GM04503 (cell line): ENCODE measurements at regions not wholly inside any gene's neighbourhood (a gene's known extent, or its start where the extent isn't known, plus 50 kb on each side); places are given as distances from the start of the nearest gene placed in this dataset.
A peak's percentile ranks its signal among the peaks of the same experiment; 100 is the strongest.

Experiments used
- DNase-seq: peaks from one replicate; pipeline ENCODE4 v3.0.0-alpha.2; 2012; ENCODE audit warnings: low read depth

DNA sequence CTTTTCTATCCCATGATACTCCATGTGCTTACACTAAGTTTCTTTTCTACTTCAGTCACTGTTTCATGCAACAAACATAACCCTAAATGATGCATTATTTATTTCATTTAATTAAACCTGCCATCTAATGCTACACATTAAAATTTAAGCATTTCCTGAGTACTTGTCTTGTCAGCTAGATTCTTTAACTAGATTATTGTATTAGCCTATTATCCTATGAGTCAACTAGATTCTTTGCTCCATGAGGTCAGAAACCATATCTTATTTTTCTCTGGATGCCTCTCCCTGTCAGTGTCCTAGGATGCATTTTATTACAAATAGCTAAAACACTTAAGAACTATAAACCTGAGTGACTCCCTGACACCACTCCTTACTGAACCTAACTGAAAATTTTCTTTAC, 652.4 kb downstream of the SLC4A3 start:
- DNase-seq: peak; percentile 21

DNA sequence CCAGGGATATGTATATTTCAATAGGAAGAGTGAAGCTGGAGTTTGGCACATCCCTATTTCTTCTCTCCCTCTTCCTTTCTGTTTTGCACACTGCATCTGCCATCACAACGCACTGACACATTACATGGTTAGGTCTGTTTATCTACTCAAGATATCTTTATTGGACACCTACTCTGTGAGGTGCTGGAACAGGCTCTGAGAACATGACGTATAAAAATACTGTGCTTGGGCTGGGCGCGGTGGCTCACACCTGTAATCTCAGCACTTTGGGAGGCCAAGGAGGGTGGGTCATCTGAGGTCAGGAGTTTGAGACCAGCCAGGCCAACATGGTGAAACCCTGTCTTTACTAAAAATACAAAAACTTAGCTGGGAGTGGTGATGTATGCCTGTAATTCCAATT, 653.3 kb downstream of the SLC4A3 start:
- DNase-seq: no peak

DNA sequence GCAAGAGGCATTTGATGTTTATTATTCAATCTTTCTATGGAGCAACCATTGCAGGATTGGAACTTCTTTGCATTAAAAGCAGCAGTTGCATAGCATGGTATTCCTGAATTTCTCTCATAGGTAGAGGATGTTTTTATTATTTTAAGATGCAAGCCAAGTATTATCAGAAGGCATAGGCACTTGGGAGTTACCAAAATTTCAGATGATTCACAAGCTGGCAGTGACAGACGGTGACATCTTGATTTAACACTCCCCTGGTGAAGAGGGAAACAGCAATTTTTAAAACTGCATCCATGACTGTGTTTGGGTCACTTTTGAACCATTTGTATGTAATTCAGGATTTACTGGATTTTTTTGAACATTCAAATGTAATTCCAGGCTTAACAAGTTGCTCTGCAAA, 654.3 kb downstream of the SLC4A3 start:
- DNase-seq: no peak

DNA sequence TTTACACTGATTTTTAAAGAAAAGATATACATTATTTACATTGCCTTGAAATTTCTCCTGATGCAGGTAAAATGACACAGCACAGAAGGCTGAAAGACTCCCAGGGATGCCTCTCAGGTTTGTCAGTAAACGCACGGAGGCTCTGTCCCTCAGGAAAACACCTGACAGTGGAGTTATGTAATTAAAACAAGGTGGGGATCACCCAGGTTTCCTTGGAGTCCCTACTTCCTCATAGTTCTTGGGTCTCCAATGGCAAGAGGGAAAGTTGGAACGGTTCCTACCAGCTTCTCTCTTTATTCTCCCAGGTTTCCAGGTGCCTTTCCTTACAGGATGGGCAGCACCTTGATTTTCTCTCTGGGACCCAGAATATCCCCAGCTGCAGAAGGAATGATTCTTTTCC, 654.8 kb downstream of the SLC4A3 start:
- DNase-seq: no peak

DNA sequence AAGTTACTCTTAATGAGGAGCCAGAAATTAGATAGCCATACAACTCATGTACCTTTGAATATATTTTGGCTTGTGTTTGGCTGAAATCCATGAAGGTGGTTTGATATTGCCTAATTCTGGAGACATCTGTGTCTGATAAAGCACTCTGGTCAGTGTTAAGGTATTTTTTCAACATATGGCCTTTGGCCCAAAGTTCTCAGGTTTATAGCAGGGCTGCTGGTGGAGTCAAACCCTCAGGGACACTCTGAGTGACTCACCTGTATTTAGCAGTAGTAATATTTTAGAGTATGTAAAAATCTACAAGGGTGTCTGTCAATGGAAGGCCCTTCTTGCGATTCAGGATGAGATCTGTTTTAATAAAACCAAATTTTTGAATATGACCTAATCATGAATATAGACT, 666.5 kb downstream of the SLC4A3 start:
- DNase-seq: no peak

DNA sequence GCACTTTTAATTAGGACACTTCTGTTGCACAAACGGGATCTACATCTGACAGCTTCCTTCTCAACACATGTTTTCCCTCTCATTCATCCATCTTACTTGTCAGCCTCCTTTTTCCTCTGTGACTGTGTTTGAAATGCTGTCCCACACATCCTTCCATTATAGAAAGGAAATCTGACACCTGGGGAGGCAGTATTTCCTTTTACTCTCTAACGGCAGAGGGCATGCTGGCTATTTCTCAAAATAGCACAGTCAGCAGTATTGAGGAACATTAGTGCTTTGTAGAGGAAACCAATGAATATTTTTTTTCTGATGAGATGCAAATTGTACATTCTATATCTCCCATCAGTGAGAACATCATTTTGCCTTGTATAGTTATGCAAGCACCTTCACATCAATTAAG, 668.7 kb downstream of the SLC4A3 start:
- DNase-seq: no peak

DNA sequence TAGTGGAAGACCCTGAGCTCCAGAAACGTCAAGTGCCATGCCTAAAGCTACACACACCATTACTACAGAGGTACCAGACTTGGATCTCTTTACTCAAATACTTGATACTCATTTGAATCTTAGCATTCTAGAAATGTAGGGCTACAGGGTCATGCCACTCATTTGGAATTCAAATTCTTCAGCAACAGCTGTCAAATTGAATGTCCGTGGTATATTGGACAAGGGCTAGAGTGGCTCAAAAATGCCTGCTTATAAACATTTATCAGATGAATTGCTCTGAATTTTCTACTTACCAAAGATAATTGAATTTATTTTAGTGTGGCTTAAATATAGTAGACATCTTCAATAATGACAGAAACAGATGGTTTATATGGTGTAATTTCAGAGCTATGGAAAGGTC, 669.7 kb downstream of the SLC4A3 start:
- DNase-seq: no peak

DNA sequence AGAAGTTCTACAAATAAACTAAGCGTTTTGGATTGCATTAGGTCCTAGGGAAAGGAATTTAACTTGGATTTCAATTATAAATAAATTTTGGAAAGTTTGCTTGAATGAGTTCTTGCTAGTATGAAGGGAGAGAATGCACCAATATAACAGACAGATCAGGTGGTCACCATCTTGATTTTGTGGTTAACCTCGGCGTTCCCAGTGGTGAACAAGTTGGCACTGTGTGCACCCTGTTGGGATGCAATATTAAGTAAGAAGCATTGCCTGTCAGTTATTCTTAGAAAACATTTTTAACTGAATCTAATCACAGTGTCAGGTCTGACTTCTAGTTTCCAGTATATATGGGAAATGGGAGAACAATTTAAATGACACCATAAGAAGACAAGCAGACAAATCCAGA, 673.4 kb downstream of the SLC4A3 start:
- DNase-seq: no peak

DNA sequence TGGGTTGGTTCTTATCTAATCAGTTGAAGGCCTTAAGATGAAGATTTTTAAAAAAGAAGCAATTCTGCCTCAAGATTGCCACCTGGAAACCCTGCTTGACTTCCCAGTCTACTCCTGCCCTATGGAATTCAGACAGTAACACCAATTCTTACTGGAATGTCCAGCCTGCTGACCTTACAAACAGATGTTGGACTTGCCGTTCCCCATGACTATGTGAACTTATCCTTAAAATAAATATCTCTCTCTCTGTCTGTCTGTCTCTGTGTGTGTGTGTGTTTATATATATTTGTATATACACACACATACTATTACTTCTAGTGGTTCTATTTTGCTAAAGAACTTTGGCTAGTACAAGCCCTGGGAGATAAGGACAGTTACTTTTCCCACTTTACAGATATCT, 675.3 kb downstream of the SLC4A3 start:
- DNase-seq: no peak

DNA sequence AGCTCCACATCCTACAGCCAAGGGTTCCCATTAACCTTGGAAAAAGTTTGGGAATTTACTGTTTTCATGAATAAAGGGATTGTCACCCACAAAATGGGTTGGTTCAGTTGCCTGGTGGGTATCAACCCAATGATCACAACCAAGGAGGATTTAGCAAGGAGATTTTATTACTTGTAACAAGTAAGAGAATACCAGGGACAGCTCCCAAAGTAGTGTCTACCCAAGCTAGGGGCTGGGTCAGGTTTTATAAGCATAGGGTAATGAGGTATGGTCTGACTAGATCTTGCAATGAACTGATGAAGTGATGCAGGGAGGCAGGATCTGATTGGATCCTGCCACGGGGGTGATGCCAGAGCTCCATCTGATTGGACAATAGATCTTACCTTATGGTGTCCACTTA, 681.8 kb downstream of the SLC4A3 start:
- DNase-seq: no peak

DNA sequence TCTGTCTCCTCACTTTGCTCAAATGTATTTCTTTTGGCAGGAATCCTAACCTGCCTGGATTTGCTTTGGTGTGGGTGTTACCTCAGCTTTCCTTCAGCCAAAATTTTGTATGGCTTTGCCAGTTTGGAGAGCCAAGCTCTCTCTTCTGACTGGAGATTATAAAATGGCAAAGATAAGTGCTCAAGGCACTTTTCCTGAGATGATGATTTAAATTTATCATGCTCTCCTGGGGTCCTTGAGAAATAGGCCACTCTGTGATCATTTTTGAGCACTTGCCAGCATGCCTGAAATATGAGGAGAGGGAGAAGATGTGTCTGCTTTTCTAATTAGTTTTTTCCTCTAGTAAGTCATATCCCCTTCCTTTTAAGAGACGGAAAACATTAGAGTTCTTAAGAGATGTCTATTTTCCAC, 683.0 kb downstream of the SLC4A3 start:
- no peak for DNase-seq

DNA sequence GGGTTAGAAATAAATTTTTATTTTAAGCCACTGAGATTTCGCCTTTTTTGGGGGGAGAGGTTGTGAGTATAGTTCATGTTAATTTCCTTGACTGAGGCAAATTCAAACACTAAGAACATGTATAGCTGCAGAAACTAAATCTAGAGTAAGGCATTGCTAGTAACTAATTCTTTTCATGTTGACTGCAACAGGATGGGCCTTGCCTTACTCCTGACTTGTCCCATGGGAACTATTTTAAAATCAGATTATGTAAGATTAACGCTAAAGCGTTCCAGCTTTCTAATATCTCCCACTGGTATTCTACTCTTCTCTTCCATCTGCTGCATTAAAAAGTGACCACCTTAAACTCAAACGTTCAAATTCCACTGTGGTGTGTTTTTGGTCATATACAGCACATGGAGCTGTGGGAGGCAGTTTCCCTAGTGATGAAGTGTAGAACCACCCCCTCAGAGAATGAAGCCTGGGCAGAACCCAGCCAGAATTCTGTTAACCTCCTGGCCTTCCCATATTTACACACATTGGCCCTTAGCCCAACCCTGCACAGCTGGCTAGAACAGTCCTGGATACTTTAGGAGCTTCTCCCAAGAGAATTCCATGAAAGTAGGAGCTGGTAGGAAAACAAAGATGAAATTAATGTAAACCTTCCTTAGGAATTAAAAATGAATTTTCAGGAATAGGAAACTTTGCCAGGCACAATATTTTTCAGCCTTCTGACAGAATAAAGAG, 687.8 kb downstream of the SLC4A3 start:
- DNase-seq: no peak

DNA sequence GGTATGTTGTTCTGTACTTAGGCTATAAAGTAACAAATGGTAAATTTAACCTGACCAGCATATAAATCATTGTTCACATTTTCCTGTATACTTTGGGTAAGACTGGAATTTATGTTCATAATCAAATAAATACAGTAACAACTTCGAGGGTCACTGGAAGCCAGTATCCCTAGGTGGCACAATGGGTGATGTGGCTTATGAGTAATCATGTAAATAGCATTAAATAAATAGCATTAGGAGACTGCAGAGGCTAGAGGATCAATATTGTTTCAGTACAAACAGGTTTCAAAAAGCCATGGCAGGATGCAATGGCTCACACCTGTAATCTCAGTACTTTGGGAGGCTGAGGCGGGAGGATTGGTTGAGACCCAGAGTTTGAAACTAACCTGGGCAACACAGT, 690.6 kb downstream of the SLC4A3 start:
- no peak for DNase-seq

DNA sequence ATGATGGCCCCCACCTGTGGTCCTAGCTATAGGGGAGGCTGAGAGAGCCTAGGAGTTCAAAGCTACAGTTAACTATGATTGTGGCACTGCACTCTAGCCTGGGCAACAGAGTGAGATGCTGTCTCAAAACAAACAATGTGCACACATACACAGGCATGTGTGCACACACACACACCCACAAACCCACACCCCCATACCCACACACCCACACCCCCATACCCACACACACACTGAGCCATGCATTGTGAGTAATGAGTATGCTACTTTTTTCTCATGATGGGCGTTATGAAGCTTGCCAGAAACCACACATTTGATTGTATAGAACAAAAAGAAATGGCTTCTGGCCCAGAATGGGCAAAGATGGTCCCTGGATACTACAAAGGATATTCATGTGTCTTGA, 691.1 kb downstream of the SLC4A3 start:
- no peak for DNase-seq

DNA sequence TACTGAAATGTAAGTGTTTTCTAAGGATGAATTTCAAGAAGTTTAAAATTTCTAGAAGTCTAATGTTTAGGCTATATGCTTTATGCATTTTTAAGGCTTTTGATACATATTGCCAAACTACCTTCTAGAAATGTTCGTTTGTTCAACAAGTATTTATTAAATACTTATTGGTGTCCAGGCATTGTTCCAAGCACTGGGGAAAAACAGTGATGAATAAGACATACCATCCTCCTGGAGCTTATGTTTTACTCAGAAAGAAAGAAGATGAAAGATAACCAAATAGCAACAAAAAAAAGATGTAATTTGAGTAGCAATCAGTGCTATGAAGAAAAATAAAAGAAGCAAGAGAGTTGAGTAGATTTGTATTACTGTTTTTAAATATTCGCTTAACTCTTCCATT, 692.9 kb downstream of the SLC4A3 start:
- DNase-seq: no peak

DNA sequence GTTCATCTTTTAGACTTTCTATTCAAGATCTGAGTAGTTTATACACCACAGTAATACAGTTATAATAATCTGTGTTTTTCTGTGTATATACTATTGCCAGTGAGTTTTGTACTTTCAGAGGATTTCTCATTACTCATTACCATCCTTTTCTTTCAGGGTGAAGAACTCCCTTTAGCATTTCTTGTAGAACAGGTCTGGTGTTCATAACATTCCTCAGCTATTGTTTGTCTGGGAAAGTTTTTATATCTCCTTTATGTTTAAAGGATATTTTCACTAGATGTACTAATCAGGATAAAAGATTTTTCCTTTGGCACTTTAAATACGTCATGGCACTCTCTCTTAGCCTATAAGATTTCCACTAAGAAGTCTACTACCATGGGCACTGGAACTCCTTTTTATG, 705.5 kb downstream of the SLC4A3 start:
- no peak for DNase-seq

DNA sequence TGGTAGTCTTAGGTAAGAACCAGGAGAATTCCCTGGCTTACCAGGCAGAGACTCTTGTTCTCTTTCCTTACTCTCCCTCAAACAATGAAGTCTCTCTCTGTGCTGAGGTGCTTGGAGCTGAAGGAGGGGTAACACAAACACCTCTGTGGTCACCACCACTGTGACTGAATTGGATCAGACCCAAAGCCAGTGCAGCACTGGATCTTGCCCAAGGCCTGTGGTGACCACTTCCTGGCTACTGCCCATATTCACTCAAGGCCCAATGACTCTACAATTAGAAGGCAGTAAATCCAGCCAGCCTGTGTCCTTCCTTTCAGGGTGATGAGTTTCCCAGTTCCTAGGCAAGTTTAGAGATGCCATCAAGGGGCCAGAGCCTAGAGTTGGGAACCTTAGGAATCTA, 706.8 kb downstream of the SLC4A3 start:
- DNase-seq: no peak

DNA sequence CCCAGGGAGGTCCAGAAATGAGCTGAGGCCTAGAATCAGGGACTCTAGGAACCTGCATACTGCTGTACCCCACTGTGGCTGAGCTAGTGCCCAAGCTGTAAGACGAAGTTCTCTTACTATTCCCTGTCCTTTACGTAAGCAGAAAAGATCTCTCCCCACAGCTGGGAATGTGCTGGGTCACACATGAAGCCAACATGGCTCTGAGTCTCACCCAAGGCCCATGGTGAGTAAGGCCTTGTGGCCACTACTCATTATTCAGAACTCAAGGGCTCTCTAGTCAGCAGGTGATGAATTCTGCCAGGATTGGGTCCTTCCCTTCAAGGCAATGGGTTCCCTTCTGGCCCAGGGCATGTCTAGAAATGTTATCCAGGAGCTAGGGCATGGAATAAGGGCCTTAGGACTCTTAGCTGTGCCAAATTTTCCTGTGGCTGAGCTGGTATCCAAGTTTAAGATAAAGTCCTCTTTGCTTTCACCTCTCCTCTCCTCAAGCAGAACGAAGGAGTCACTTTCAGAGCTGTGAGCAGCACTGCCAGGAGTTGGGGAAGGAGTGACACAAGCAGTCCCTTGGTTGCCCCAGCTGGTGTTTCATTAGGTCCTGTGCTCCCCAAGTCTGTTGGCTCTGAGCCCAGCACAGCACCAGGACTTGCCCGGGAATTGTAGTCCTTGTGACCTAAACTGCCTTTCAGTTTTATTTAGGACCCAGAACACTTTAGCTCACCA, 707.6 kb downstream of the SLC4A3 start:
- DNase-seq: no peak

DNA sequence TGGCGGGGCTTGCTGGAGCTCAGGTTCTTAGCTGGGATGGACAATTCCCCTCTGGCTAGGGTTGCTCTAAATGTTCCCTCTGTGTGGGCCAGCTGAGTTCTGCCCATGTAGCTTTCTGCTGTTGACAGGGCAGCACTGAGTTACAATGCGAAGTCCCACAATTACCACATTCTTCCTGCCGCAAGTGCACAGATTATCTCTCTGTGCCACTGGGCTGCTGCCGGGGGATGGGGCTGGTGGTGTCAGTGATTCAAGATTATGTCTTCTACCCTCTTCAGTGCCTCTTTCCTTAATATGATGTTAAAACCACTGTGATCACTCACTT, 708.1 kb downstream of the SLC4A3 start:
- no peak for DNase-seq

DNA sequence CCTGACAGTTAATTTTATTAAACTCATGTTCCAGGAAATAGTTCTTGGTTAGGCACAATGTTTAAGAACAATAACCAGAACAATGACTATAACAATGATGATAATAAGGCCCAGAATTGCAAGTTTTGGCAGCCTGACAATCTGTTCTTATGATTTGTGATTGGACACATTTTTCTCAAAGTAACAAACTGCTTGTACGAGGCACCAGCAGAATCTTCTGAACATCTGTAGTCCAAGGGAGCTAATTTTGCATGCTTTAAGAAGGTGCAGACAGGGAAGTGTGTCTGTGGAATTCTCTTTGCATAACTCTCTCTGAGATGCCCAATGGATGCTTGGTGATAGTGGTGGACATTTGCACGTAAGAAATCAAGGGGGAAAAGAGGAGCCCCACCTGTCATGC, 709.3 kb downstream of the SLC4A3 start:
- DNase-seq: peak; percentile 16

DNA sequence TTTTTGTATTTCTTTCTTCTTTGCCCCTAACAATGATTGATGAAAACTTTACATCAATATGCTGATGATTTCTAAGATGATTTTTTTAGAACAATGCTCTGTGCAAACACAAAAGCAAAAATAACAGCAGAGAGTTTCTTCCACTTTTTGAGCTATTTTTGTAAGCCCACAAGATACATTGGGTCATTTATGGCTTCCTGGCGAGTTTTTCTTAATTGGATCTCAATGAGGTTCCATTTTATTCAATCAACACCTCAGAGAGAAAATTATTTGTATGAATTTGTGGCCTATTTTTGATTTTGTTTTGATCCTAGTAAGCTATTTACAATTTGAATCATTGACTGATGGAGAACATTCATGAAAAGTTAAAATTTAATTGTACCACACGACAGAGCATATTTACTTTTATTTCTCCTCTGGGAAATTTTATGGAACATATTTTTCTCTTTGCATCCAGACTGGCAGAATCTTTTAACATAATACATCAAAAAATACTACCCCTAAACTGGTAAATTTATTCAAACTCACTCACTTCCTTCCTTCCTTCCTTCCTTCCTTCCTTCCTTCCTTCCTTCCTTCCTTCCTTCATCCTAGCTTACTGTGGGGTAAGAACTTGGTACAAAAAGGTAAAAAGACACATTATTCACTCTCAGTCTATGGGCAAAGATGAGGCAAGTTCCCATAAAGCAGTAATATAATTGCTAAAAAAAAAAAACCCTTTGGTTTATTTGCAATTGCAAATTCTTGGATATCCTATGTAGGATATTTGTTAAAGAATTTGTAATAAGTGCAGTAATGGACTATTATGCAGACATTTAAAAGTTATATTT, 710.4 kb downstream of the SLC4A3 start:
- no peak for DNase-seq

DNA sequence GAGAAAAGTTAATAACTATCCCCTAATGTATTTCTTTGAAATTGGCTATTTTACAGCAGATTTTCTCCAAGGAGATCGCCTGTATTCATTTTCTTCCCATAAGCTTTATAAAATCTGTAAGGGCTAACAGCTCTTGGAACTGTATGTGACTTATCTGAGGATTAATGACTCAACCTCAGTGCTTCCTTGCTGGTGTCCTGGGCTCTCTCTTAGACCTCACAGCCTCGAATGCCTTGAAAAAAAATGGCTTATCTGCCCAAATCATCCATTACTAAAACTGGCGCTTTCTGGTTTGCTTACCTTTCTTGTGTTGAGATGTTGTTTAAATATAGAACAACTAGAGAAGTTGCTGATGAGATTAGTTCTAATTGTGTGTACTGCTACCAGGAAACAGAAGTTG, 713.6 kb downstream of the SLC4A3 start:
- no peak for DNase-seq

DNA sequence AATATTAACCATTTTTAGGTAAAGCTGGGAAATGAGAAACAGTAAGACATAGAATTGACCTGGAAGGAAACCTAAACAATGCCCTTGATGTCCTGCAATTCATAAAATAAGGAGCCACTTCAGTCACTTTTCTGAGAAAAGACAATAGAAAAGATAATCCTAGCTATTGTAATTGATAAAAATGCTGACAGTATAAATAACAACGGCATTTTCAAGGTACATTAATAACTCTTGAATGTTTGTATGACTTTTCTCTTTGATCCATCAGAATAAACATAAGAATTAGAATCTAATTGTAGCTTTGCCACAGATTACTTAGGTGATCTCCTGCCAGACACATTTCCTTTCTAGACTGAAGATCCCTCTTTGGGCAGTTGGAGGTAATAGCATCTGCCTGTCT, 719.5 kb downstream of the SLC4A3 start:
- DNase-seq: no peak
